AG10803 (cell line): ENCODE measurements at regions not wholly inside any gene's neighbourhood (a gene's known extent, or its start where the extent isn't known, plus 50 kb on each side); places are given as distances from the start of the nearest gene placed in this dataset.

Experiments used
- DNase-seq: peaks from one replicate; pipeline ENCODE4 v3.0.0; 2010; ENCODE audit warnings: low read depth
- H3K4me3 ChIP-seq: 2 replicates; pipeline ENCODE4 v1.5.1; 2011; ENCODE audit warnings: mild to moderate bottlenecking, low read length, control low read depth
- CTCF ChIP-seq: conservative IDR thresholded peaks from 2 replicates; pipeline ENCODE4 v1.5.1; 2011; ENCODE audit warnings: mild to moderate bottlenecking, low read length, control low read depth, inconsistent platforms

GRCh38 chr3:127110982-127111693, 81.8 kb upstream of the PRR23E start:
- DNase-seq = no peak
- TF ChIP-seq CTCF = no peak
- no peak overlapping the region for H3K4me3 ChIP-seq

- no peak for TF ChIP-seq CTCF
- DNase-seq = no peak
- no peak overlapping the region for H3K4me3 ChIP-seq
These were observed 79.9 kb upstream of the PRR23E start for GRCh38 chr3:127112796-127113570.

GRCh38 chr3:127113571-127113891, 79.4 kb upstream of the PRR23E start:
- TF ChIP-seq CTCF = no peak
- H3K4me3 ChIP-seq = no peak overlapping the region

DNA sequence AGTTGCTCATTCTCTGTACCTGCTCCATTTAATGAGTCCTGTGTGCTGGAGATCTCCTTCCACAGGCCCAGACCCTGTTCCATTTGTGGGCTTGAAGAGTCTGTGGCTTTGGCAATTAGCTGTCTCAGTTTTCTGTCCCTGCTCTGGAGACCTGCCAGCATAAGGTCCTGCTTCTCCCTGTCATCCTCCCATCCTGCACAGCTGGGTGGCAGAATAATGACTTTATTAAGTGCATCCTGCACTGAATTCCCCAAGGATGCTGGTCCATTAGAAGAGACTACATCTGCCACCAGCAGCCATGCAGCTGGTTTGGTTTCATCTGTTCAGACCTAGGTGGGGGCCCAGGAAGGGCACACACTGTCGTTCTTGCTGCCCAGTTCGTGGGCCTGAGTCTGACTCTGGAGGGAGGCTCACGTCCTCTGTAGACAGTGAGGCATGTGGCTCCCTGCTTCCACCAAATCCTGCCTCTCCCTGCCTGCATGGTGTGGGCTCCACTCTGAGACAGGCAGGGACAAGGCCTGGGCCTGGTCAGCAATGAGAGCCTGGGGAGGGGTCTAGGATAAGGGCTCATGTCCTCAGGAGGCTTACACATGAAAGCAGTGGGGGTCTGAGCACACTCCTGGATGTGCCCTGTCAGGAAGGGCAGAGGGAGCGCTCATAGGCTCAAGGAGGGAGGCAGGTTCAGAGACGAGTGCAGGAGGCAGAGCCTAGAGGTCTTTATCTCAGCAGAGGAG, 78.4 kb upstream of the PRR23E start:
- no peak for DNase-seq
- TF ChIP-seq CTCF = no peak
- no peak overlapping the region for H3K4me3 ChIP-seq

More at GRCh38 chr3:127113571-127113891, 79.4 kb upstream of the PRR23E start:
- DNase-seq = no peak

GRCh38 chr3:127115691-127116351, 77.1 kb upstream of the PRR23E start:
- no peak for TF ChIP-seq CTCF
- DNase-seq = no peak
- H3K4me3 ChIP-seq = no peak overlapping the region

DNA sequence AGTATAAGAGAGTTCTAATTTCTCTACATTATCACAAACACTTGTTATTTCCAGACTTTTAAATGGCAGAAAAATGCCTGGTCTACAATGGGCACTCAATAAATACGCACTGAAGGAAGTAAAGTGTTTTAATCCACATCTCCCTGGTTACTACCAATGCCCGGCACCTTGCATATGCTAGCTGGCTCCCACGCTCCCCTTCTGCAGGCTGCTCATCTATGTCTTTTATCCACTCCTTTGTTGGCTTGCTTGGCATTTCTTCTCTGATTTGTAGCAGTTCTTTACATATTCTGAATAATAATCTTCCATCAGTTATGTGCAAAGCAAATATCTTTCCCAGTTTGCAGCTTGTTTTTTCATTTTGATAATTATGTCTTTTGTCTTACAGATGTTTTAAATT, 74.6 kb upstream of the PRR23E start:
- TF ChIP-seq CTCF = no peak
- DNase-seq = no peak

More for the DNA sequence above, 74.6 kb upstream of the PRR23E start:
- H3K4me3 ChIP-seq = no peak overlapping the region
